Endothelial cell of umbilical vein (primary cell): ENCODE measurements at regions not wholly inside any gene's neighbourhood (a gene's known extent, or its start where the extent isn't known, plus 50 kb on each side); places are given as distances from the start of the nearest gene placed in this dataset.

Experiments used
- BruUV-seq: library from RNA; stranded (reverse); fragments of 400-500 nt; replicated peaks from 2 replicates; lab custom pipeline; 2021; lab: Mats Ljungman, UMichigan
- CTCF ChIA-PET: fragments of 300-600, 350-600 bp; sonication (Branson Sonifier 250); formaldehyde crosslinking; loops from one replicate; lab custom pipeline; 2021; ENCODE audit warnings: antibody characterized with exemption, inconsistent platforms; lab: Charles Lee
- POLR2A ChIA-PET: fragments of 300-600, 350-600 bp; sonication (Branson Sonifier 250); formaldehyde crosslinking; loops from one replicate; lab custom pipeline; 2021; ENCODE audit warnings: antibody characterized with exemption, inconsistent platforms; lab: Charles Lee
- DNase-seq: peaks from one replicate; pipeline ENCODE4 v3.0.0-alpha.2; 2011; ENCODE audit warnings: low read depth, low spot score
- FAIRE-seq: peaks from 2 replicates; lab custom pipeline; 2011; peaks lifted over from hg19 to GRCh38; lab: Jason Lieb, UNC
- H2AFZ ChIP-seq: 2 replicates; pipeline ENCODE4 v1.6.0; 2012; ENCODE audit warnings: low read depth, low read length, control low read depth, inconsistent platforms
- H3K27ac ChIP-seq: 2 replicates; pipeline ENCODE4 v1.5.1; 2011; ENCODE audit warnings: low read depth, mild to moderate bottlenecking, control low read depth, low read length, moderate library complexity; ENCODE audit not compliant: insufficient read depth
- H3K27me3 ChIP-seq, 2 experiments: 2 replicates each; pipeline versions ENCODE4 v1.6.0 to v1.6.1; 2011; ENCODE audit warnings: low read length in 2 of 2, mixed read lengths in 1 of 2; ENCODE audit not compliant: control insufficient read depth in 2 of 2, insufficient read depth in 2 of 2
- H3K36me3 ChIP-seq, 2 experiments: 2 replicates in 1 of 2; 3 replicates in 1 of 2; pipeline ENCODE4 v1.5.1; 2011; ENCODE audit warnings: low read length in 2 of 2, mild to moderate bottlenecking in 1 of 2, moderate library complexity in 1 of 2; ENCODE audit not compliant: control insufficient read depth in 2 of 2, insufficient read depth in 2 of 2; ENCODE audit errors: extremely low read depth in 1 of 2
- H3K4me1 ChIP-seq: 3 replicates; pipeline ENCODE4 v1.5.1; 2011; ENCODE audit warnings: mild to moderate bottlenecking, low read length; ENCODE audit not compliant: control insufficient read depth, insufficient read depth; ENCODE audit errors: extremely low read depth
- H3K4me2 ChIP-seq: 2 replicates; pipeline ENCODE4 v1.6.1; 2011; ENCODE audit warnings: low read length, control low read depth, mixed read lengths; ENCODE audit not compliant: insufficient read depth
- H3K4me3 ChIP-seq, 3 experiments: fragments of 200-600 bp in 1 of 3; sonication (generic), shearing (Covaris generic) in 1 of 3; replicated peaks in 1 of 3; 2 replicates each; pipeline ENCODE4 v1.5.1; 2011 to 2016; ENCODE audit warnings: control low read depth in 3 of 3, low read length in 3 of 3, mild to moderate bottlenecking in 2 of 3, inconsistent platforms in 1 of 3, low read depth in 1 of 3, moderate library complexity in 1 of 3; ENCODE audit not compliant: insufficient read depth in 1 of 3
- H3K79me2 ChIP-seq: 2 replicates; pipeline ENCODE4 v1.6.0; 2012; ENCODE audit warnings: low read length, inconsistent platforms; ENCODE audit not compliant: control insufficient read depth, insufficient read depth
- H3K9ac ChIP-seq: replicated peaks from 2 replicates; pipeline ENCODE3; 2011; ENCODE audit warnings: low read length, control low read depth; ENCODE audit not compliant: insufficient read depth; ENCODE audit errors: extremely low read depth
- H3K9me1 ChIP-seq: replicated peaks from 3 replicates; pipeline ENCODE4 v1.6.0; 2011; ENCODE audit warnings: mild to moderate bottlenecking, low read length; ENCODE audit not compliant: control insufficient read depth, insufficient read depth; ENCODE audit errors: extremely low read depth
- H3K9me3 ChIP-seq: replicated peaks from 2 replicates; pipeline ENCODE4 v1.5.1; 2012; ENCODE audit warnings: low read length, inconsistent platforms; ENCODE audit not compliant: control insufficient read depth, insufficient read depth
- H4K20me1 ChIP-seq: replicated peaks from 2 replicates; pipeline ENCODE3; 2011; ENCODE audit warnings: mild to moderate bottlenecking, low read length; ENCODE audit not compliant: control insufficient read depth, insufficient read depth; ENCODE audit errors: extremely low read depth
- CTCF ChIP-seq, 2 donors: IDR thresholded peaks; 1 replicate in 1 of 2; 2 replicates in 1 of 2; pipeline ENCODE4 v1.5.1; 2011; ENCODE audit warnings: low read length in 2 of 2, mild to moderate bottlenecking in 2 of 2, moderate library complexity in 2 of 2, control low read depth in 1 of 2, inconsistent platforms in 1 of 2, low read depth in 1 of 2; ENCODE audit not compliant: insufficient read depth in 1 of 2; ENCODE audit errors: extremely low read depth in 1 of 2
- EZH2 ChIP-seq: IDR thresholded peaks from 2 replicates; pipeline ENCODE4 v1.6.1; 2012; ENCODE audit warnings: borderline replicate concordance, low read depth, mild to moderate bottlenecking, moderate library complexity, low read length, inconsistent platforms; ENCODE audit not compliant: severe bottlenecking
- FOS ChIP-seq: IDR thresholded peaks from 2 replicates; pipeline ENCODE4 v1.6.1; 2011; ENCODE audit warnings: mild to moderate bottlenecking, low read length, moderate library complexity, borderline replicate concordance; ENCODE audit not compliant: insufficient read depth
- GATA2 ChIP-seq: IDR thresholded peaks from 2 replicates; pipeline ENCODE4 v1.7.0; 2011; ENCODE audit warnings: low read depth, mild to moderate bottlenecking, moderate library complexity, mixed read lengths, low read length; ENCODE audit not compliant: insufficient read length, insufficient read depth
- JUN ChIP-seq: IDR thresholded peaks from 2 replicates; pipeline ENCODE4 v1.6.1; 2011; ENCODE audit warnings: borderline replicate concordance, low read depth; ENCODE audit not compliant: insufficient read length, insufficient read depth
- MAX ChIP-seq: IDR thresholded peaks from 2 replicates; pipeline ENCODE4 v1.6.1; 2011; ENCODE audit not compliant: insufficient read depth, insufficient read length
- MYC ChIP-seq: IDR thresholded peaks from one replicate; pipeline ENCODE4 v1.6.1; 2011; ENCODE audit warnings: mild to moderate bottlenecking, low read depth, low read length
- POLR2A ChIP-seq: IDR thresholded peaks from 2 replicates; pipeline ENCODE4 v1.6.1; 2012; ENCODE audit warnings: low read depth, mild to moderate bottlenecking, control low read depth, low read length
- POLR2AphosphoS5 ChIP-seq: IDR thresholded peaks from 2 replicates; pipeline ENCODE4 v1.6.1; 2012; ENCODE audit warnings: low read depth, mild to moderate bottlenecking, control low read depth, low read length, moderate library complexity; ENCODE audit not compliant: insufficient read depth
- dilution Hi-C: fragments of 300-500 bp; cut with MboI; formaldehyde crosslinking; loops from one replicate; pipeline ENCODE4 v1.15.0; 2019; ENCODE audit warnings: low sequenced_read_pairs; ENCODE audit not compliant: extremely low pct_ligation_motif_present
- intact Hi-C: fragments of 100-400 bp; cut with micrococcal nuclease; formaldehyde crosslinking; loops from one replicate; pipeline ENCODE4 v1.10.0; 2022

- Histone ChIP-seq H3K4me1 (no peaks in the 10 kb centered on the region), H3K4me3 (no peak overlapping the region)
Measured at GRCh38 chr1:30049748-30050296, 673.6 kb downstream of the MATN1 start.

GRCh38 chr1:30048905-30049304 lies 674.5 kb downstream of the MATN1 start:
- H3K4me1 ChIP-seq, result no peaks in the 10 kb centered on the region
- no peaks in the 10 kb centered on the region for H3K9me3 ChIP-seq
- H3K79me2 ChIP-seq, result no peaks in the 10 kb centered on the region
- DNase-seq (no peak), FAIRE-seq (no peak)
- no peaks in the 10 kb centered on the region for H3K36me3 ChIP-seq
- H3K4me2 ChIP-seq, result no peak overlapping the region
- dilution Hi-C loops (no loop called here), intact Hi-C loops (no loop called here)
- H3K9me1 ChIP-seq, result no peaks in the 10 kb centered on the region
- BruUV-seq, result no TSS peak
- CTCF ChIA-PET, result no interaction called here
- H2AFZ ChIP-seq, result no peak overlapping the region
- POLR2A ChIA-PET, result no interaction called here
- TF ChIP-seq CTCF (IDR thresholded peaks at IDR 0.05; ENCODE audit: extremely low read depth in 1 of 2, insufficient read depth in 1 of 2, low read depth in 1 of 2, low read length in 2 of 2), result no peak
- TF ChIP-seq POLR2AphosphoS5, result no peak
- TF ChIP-seq MYC, result no peak
- TF ChIP-seq FOS, result no peak
- TF ChIP-seq POLR2A, result no peak
- TF ChIP-seq GATA2, result no peak
- TF ChIP-seq EZH2, result no peak
- no peak for TF ChIP-seq MAX
- TF ChIP-seq JUN, result no peak
- no peaks in the 10 kb centered on the region for H3K27me3 ChIP-seq
- no peak overlapping the region for H3K9ac ChIP-seq
- no peak overlapping the region for H3K27ac ChIP-seq
- H4K20me1 ChIP-seq, result no peaks in the 10 kb centered on the region
- H3K4me3 ChIP-seq, result no peak overlapping the region

More at GRCh38 chr1:30049748-30050296, 673.6 kb downstream of the MATN1 start:
- H4K20me1 ChIP-seq, result no peaks in the 10 kb centered on the region
- no peak overlapping the region for H3K27ac ChIP-seq
- CTCF ChIA-PET, result no interaction called here
- H3K36me3 ChIP-seq, result no peaks in the 10 kb centered on the region
- TF ChIP-seq FOS (no peak), JUN (no peak)
- H3K27me3 ChIP-seq, result no peaks in the 10 kb centered on the region
- dilution Hi-C loops, result no loop called here
- H2AFZ ChIP-seq, result no peak overlapping the region
- no TSS peak for BruUV-seq
- no peak for FAIRE-seq
- POLR2A ChIA-PET, result no interaction called here
- DNase-seq, result no peak
- no peak overlapping the region for H3K4me2 ChIP-seq
- H3K79me2 ChIP-seq, result no peaks in the 10 kb centered on the region
- H3K9ac ChIP-seq, result no peak overlapping the region
- no peaks in the 10 kb centered on the region for H3K9me3 ChIP-seq
- H3K9me1 ChIP-seq, result no peaks in the 10 kb centered on the region
- intact Hi-C loops, result no loop called here
